Naive thymus-derived CD4-positive, alpha-beta T cell (primary cell): ENCODE measurements at regions not wholly inside any gene's neighbourhood (a gene's known extent, or its start where the extent isn't known, plus 50 kb on each side); places are given as distances from the start of the nearest gene placed in this dataset. TPM values are rescaled to one million over a fixed set of nuclear protein-coding genes. Genes with fewer than 3 reads are reported as not detected.

Experiments
- ATAC-seq: fragments of 150-1000 bp; cut with Tn5 transposase; 2 replicates; pipeline ENCODE4 v1.10.0; 2021; ENCODE audit warnings: mild to moderate bottlenecking, moderate library complexity
- CTCF ChIA-PET: fragments of 350-600 bp; sonication (Branson Sonifier 250); formaldehyde crosslinking; loops from one replicate; lab custom pipeline; 2021; ENCODE audit warnings: antibody characterized with exemption; lab: Charles Lee
- POLR2A ChIA-PET: fragments of 350-600 bp; sonication (Branson Sonifier 250); formaldehyde crosslinking; loops from one replicate; lab custom pipeline; 2021; ENCODE audit warnings: antibody characterized with exemption, inconsistent platforms; lab: Charles Lee
- DNase-seq, 9 donors: peaks; one replicate each; pipeline versions ENCODE4 v3.0.0 to v3.0.0-alpha.2; 2020 to 2022; ENCODE audit warnings: mixed read lengths in 1 of 9
- H3K27ac ChIP-seq: one replicate; pipeline ENCODE4 v1.7.0; 2013; ENCODE audit warnings: mild to moderate bottlenecking, low read depth, low read length, moderate library complexity
- H3K27me3 ChIP-seq, 2 donors: one replicate each; pipeline ENCODE4 v1.7.0; 2013; ENCODE audit warnings: low read length in 2 of 2, mild to moderate bottlenecking in 2 of 2, moderate library complexity in 2 of 2; ENCODE audit not compliant: control insufficient read depth in 2 of 2, insufficient read depth in 2 of 2
- H3K36me3 ChIP-seq, 3 experiments: 1 replicate in 2 of 3; 2 replicates in 1 of 3; pipeline ENCODE4 v1.7.0; 2013; ENCODE audit warnings: low read length in 3 of 3, mild to moderate bottlenecking in 3 of 3, moderate library complexity in 1 of 3; ENCODE audit not compliant: insufficient read depth in 3 of 3, control insufficient read depth in 2 of 3
- H3K4me1 ChIP-seq, 2 donors: one replicate each; pipeline ENCODE4 v1.7.0; 2013; ENCODE audit warnings: low read length in 2 of 2, mild to moderate bottlenecking in 2 of 2, moderate library complexity in 1 of 2; ENCODE audit not compliant: control insufficient read depth in 2 of 2, insufficient read depth in 2 of 2
- H3K4me3 ChIP-seq: 2 replicates; pipeline ENCODE4 v1.7.0; 2013; ENCODE audit warnings: mild to moderate bottlenecking, low read length
- H3K9me3 ChIP-seq, 3 experiments: 1 replicate in 2 of 3; 2 replicates in 1 of 3; pipeline ENCODE4 v1.7.0; 2013; ENCODE audit warnings: low read length in 3 of 3; ENCODE audit not compliant: control insufficient read depth in 2 of 3
- H3K27ac Mint-ChIP-seq, 9 donors: one replicate each; pipeline ENCODE4 v1.8.0; 2020 to 2022; ENCODE audit warnings: mixed read lengths in 9 of 9, mild to moderate bottlenecking in 8 of 9, moderate library complexity in 5 of 9, inconsistent platforms in 2 of 9
- H3K27me3 Mint-ChIP-seq, 5 donors: one replicate each; pipeline ENCODE4 v1.8.0; 2021 to 2022; ENCODE audit warnings: mixed read lengths in 5 of 5, mild to moderate bottlenecking in 1 of 5
- H3K36me3 Mint-ChIP-seq, 5 donors: one replicate each; pipeline ENCODE4 v1.8.0; 2020 to 2022; ENCODE audit warnings: mixed read lengths in 5 of 5, mild to moderate bottlenecking in 3 of 5, inconsistent platforms in 1 of 5
- H3K4me1 Mint-ChIP-seq, 7 donors: one replicate each; pipeline ENCODE4 v1.8.0; 2020 to 2022; ENCODE audit warnings: mixed read lengths in 7 of 7, mild to moderate bottlenecking in 3 of 7, inconsistent platforms in 1 of 7
- H3K4me3 Mint-ChIP-seq, 10 donors: one replicate each; pipeline ENCODE4 v1.8.0; 2020 to 2022; ENCODE audit warnings: mild to moderate bottlenecking in 10 of 10, mixed read lengths in 10 of 10, moderate library complexity in 6 of 10, inconsistent platforms in 2 of 10
- H3K9me3 Mint-ChIP-seq, 11 donors: one replicate each; pipeline ENCODE4 v1.8.0; 2020 to 2022; ENCODE audit warnings: mixed read lengths in 11 of 11, mild to moderate bottlenecking in 4 of 11, inconsistent platforms in 1 of 11, moderate library complexity in 1 of 11
- intact Hi-C, 2 donors: fragments of 100-400 bp; cut with micrococcal nuclease; formaldehyde crosslinking; loops; one replicate each; pipeline ENCODE4 v1.15.1; 2023
- microRNA-seq: library from miRNA; unstranded; fragments of <30 nt; microRNA quantifications from one replicate; pipeline ENCODE4 v1.2.0, GENCODE V29; 2022; ENCODE audit warnings: borderline microRNAs expressed

GRCh38 chr6:139427199-139427598 is 52.8 kb upstream of the CITED2 start:
- peaks cover 10 to 30% (median 12%) of the 10 kb centered on the region in 5 donors for H3K27me3 Mint-ChIP-seq
- Histone ChIP-seq H3K4me1 (no peaks in the 10 kb centered on the region), H3K9me3 (no peaks in the 10 kb centered on the region), H3K27me3 (no peaks in the 10 kb centered on the region), H3K27ac (no peak overlapping the region), H3K4me3 (no peak overlapping the region), H3K36me3 (no peaks in the 10 kb centered on the region)
- H3K4me1 Mint-ChIP-seq = peaks cover 0 to 2% (median 0%) of the 10 kb centered on the region in 7 donors
- intact Hi-C loops = no loop called here
- ATAC-seq (no peak), DNase-seq (no peak)
- H3K36me3 Mint-ChIP-seq = no peaks in the 10 kb centered on the region
- ChIA-PET CTCF (no interaction called here), POLR2A (no interaction called here)
- H3K27ac Mint-ChIP-seq = no peak overlapping the region
- H3K9me3 Mint-ChIP-seq = peaks cover 0 to 9% (median 0%) of the 10 kb centered on the region in 11 donors
- no peak overlapping the region for H3K4me3 Mint-ChIP-seq

DNA sequence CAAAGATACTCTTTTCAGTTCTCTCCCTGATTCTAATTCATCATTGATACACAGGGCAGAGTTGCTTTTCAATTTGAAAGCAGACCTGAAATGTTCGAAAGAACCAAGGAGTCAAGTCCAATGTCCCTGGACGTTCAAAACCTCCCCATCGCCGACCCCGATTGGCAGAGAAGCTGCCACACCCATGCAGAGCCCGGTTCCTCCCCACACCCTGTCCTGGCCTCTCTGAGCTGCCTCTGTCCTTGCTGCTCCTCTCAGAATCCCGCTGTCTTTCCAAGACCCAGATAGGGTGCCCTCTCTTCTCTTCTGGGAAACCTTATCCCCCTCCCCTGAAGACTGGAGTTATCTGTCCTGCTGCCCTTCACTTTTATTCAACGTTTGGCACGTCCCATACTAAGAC is 52.3 kb upstream of the CITED2 start:
- Mint-ChIP-seq H3K4me1 (peaks cover 0 to 2% (median 0%) of the 10 kb centered on the region in 7 donors), H3K4me3 (no peak overlapping the region), H3K27me3 (peaks cover 10 to 30% (median 12%) of the 10 kb centered on the region in 5 donors), H3K36me3 (no peaks in the 10 kb centered on the region), H3K9me3 (peaks cover 0 to 6% (median 0%) of the 10 kb centered on the region in 11 donors), H3K27ac (no peak overlapping the region)
- Histone ChIP-seq H3K4me1 (no peaks in the 10 kb centered on the region), H3K27me3 (no peaks in the 10 kb centered on the region), H3K27ac (no peak overlapping the region), H3K9me3 (no peaks in the 10 kb centered on the region), H3K4me3 (no peak overlapping the region), H3K36me3 (no peaks in the 10 kb centered on the region)
- CTCF ChIA-PET = no interaction called here
- POLR2A ChIA-PET = no interaction called here
- intact Hi-C loops = no loop called here
- ATAC-seq (no peak), DNase-seq (no peak)

DNA sequence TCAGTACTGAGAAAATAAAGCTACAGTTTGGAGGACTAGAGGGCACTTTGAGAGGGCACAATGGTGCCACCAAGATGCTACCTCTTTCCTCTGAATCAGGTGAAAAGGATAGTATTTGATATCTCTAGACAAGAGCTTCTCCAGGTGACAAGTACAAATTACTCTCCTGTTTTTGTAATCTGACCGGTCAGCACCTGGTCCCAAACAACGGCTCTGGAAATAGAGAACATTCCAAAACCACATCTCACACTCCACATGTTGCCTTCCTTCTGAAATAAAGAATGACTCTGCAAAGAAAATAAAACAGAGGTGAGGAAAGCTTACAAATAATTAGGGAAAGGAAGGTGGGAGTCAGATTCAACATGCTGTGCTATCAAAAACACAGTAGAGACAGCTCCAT is 51.3 kb upstream of the CITED2 start:
- no peak overlapping the region for H3K27ac ChIP-seq
- H3K27me3 Mint-ChIP-seq = peaks cover 10 to 31% (median 12%) of the 10 kb centered on the region in 5 donors
- no peak overlapping the region for H3K4me3 ChIP-seq
- no peaks in the 10 kb centered on the region for H3K9me3 ChIP-seq
- H3K27me3 ChIP-seq = no peaks in the 10 kb centered on the region
- DNase-seq = no peak
- no peak overlapping the region for H3K4me3 Mint-ChIP-seq
- ChIA-PET POLR2A (no interaction called here), CTCF (no interaction called here)
- intact Hi-C loops = no loop called here
- no peaks in the 10 kb centered on the region for H3K4me1 ChIP-seq
- H3K36me3 ChIP-seq = no peaks in the 10 kb centered on the region
- no peak for ATAC-seq
- no peaks in the 10 kb centered on the region for H3K36me3 Mint-ChIP-seq
- peaks cover 0 to 2% (median 0%) of the 10 kb centered on the region in 11 donors for H3K9me3 Mint-ChIP-seq
- H3K4me1 Mint-ChIP-seq = peaks cover 0 to 2% (median 0%) of the 10 kb centered on the region in 7 donors
- H3K27ac Mint-ChIP-seq = no peak overlapping the region

- no peak for ATAC-seq
- H3K9me3 Mint-ChIP-seq = peaks cover 0 to 2% (median 0%) of the 10 kb centered on the region in 11 donors
- H3K4me3 Mint-ChIP-seq = no peak overlapping the region
- DNase-seq = no peak
- ChIA-PET CTCF (no interaction called here), POLR2A (no interaction called here)
- H3K27ac Mint-ChIP-seq = no peak overlapping the region
- Histone ChIP-seq H3K9me3 (no peaks in the 10 kb centered on the region), H3K4me3 (no peak overlapping the region), H3K27me3 (no peaks in the 10 kb centered on the region), H3K36me3 (no peaks in the 10 kb centered on the region), H3K4me1 (no peaks in the 10 kb centered on the region), H3K27ac (no peak overlapping the region)
- H3K4me1 Mint-ChIP-seq = peaks cover 0 to 2% (median 0%) of the 10 kb centered on the region in 7 donors
- intact Hi-C loops = no loop called here
- H3K36me3 Mint-ChIP-seq = no peaks in the 10 kb centered on the region
- H3K27me3 Mint-ChIP-seq = peaks cover 10 to 32% (median 16%) of the 10 kb centered on the region in 5 donors
Observed at GRCh38 chr6:139423971-139424667, 49.7 kb upstream of the CITED2 start.

Small RNA genes lying in the stretch of these regions (microRNA-seq; reads per million reads assigned to microRNA genes)
- gene MIR3668 (not detected), gene MIR4465 (not detected)
